ENCODE measurements at regions not wholly inside any gene's neighbourhood (a gene's known extent, or its start where the extent isn't known, plus 50 kb on each side); places are given as distances from the start of the nearest gene placed in this dataset.

- no peak for TF ChIP-seq EZH2 (IDR thresholded peaks at IDR 0.05; ENCODE audit: low read length)
- TF ChIP-seq CTCF (optimal IDR thresholded peaks at IDR 0.05 in 1 of 3, IDR thresholded peaks at IDR 0.05 in 1 of 3, conservative IDR thresholded peaks at IDR 0.05 in 1 of 3; ENCODE audit: extremely low read depth in 1 of 3, insufficient read depth in 2 of 3, low read length in 3 of 3), result no peak
- dilution Hi-C loops (cut with MboI; ENCODE audit: extremely low pct_ligation_motif_present, low sequenced_read_pairs), result no loop called here
- FAIRE-seq, result no peak
These were observed 488.8 kb upstream of the CPEB2 start for GRCh38 chr4:14513471-14513870.

GRCh38 chr4:14515556-14515955, 486.7 kb upstream of the CPEB2 start:
- Histone ChIP-seq H3K27me3 (ENCODE audit: control insufficient read depth, extremely low read depth, insufficient read depth, low read length) (no peaks in the 10 kb centered on the region), H3K9me1 (ENCODE audit: control insufficient read depth, extremely low read depth, insufficient read depth, low read length) (no peaks in the 10 kb centered on the region), H2AFZ (ENCODE audit: control insufficient read depth, low read length) (no peak overlapping the region), H3K27ac (ENCODE audit: control insufficient read depth, insufficient read depth, low read length) (no peak overlapping the region), H3K79me2 (ENCODE audit: control insufficient read depth, insufficient read depth, low read length) (no peaks in the 10 kb centered on the region), H3K4me1 (ENCODE audit: control insufficient read depth, extremely low read depth, insufficient read depth, low read length) (no peaks in the 10 kb centered on the region), H3K36me3 (ENCODE audit: control insufficient read depth in 2 of 2, extremely low read depth in 1 of 2, insufficient read depth in 2 of 2, low read length in 2 of 2) (no peaks in the 10 kb centered on the region), H3K9me3 (ENCODE audit: control insufficient read depth, low read depth, low read length) (no peaks in the 10 kb centered on the region), H3K9ac (ENCODE audit: control insufficient read depth, extremely low read depth, insufficient read depth, low read length) (no peak overlapping the region), H3K4me2 (ENCODE audit: control insufficient read depth, extremely low read depth, insufficient read depth, low read depth, low read length) (no peak overlapping the region), H3K4me3 (ENCODE audit: control insufficient read depth in 2 of 3, extremely low read depth in 1 of 3, insufficient read depth in 2 of 3, low read depth in 1 of 3, low read length in 3 of 3) (no peak overlapping the region), H4K20me1 (ENCODE audit: control insufficient read depth, extremely low read depth, insufficient read depth, low read length) (no peaks in the 10 kb centered on the region)
- DNase-seq (ENCODE audit: low read depth, low spot score) (no peak), FAIRE-seq (no peak)
- TF ChIP-seq CTCF (optimal IDR thresholded peaks at IDR 0.05 in 1 of 3, IDR thresholded peaks at IDR 0.05 in 1 of 3, conservative IDR thresholded peaks at IDR 0.05 in 1 of 3; ENCODE audit: extremely low read depth in 1 of 3, insufficient read depth in 2 of 3, low read length in 3 of 3) (no peak), EZH2 (IDR thresholded peaks at IDR 0.05; ENCODE audit: low read length) (no peak)
- dilution Hi-C loops (cut with MboI; ENCODE audit: extremely low pct_ligation_motif_present, low sequenced_read_pairs), result no loop called here

More at GRCh38 chr4:14513471-14513870, 488.8 kb upstream of the CPEB2 start:
- Histone ChIP-seq H3K4me3 (ENCODE audit: control insufficient read depth in 2 of 3, extremely low read depth in 1 of 3, insufficient read depth in 2 of 3, low read depth in 1 of 3, low read length in 3 of 3) (no peak overlapping the region), H3K36me3 (ENCODE audit: control insufficient read depth in 2 of 2, extremely low read depth in 1 of 2, insufficient read depth in 2 of 2, low read length in 2 of 2) (no peaks in the 10 kb centered on the region), H3K9me3 (ENCODE audit: control insufficient read depth, low read depth, low read length) (no peaks in the 10 kb centered on the region), H2AFZ (ENCODE audit: control insufficient read depth, low read length) (no peak overlapping the region), H3K9me1 (ENCODE audit: control insufficient read depth, extremely low read depth, insufficient read depth, low read length) (no peaks in the 10 kb centered on the region), H3K4me1 (ENCODE audit: control insufficient read depth, extremely low read depth, insufficient read depth, low read length) (no peaks in the 10 kb centered on the region), H4K20me1 (ENCODE audit: control insufficient read depth, extremely low read depth, insufficient read depth, low read length) (no peaks in the 10 kb centered on the region), H3K27me3 (ENCODE audit: control insufficient read depth, extremely low read depth, insufficient read depth, low read length) (no peaks in the 10 kb centered on the region), H3K27ac (ENCODE audit: control insufficient read depth, insufficient read depth, low read length) (no peak overlapping the region), H3K79me2 (ENCODE audit: control insufficient read depth, insufficient read depth, low read length) (no peaks in the 10 kb centered on the region), H3K9ac (ENCODE audit: control insufficient read depth, extremely low read depth, insufficient read depth, low read length) (no peak overlapping the region), H3K4me2 (ENCODE audit: control insufficient read depth, extremely low read depth, insufficient read depth, low read depth, low read length) (no peak overlapping the region)
- no peak for DNase-seq (ENCODE audit: low read depth, low spot score)
